ENCODE measurements at regions not wholly inside any gene's neighbourhood (a gene's known extent, or its start where the extent isn't known, plus 50 kb on each side); places are given as distances from the start of the nearest gene placed in this dataset.

- no peak for DNase-seq (ENCODE audit: low read depth)
These were observed 117.0 kb downstream of the ANKRD60 start for GRCh38 chr20:58111310-58112016.

GRCh38 chr20:58109918-58110635 lies 118.4 kb downstream of the ANKRD60 start:
- DNase-seq (ENCODE audit: low read depth), result no peak

- no peak for DNase-seq (ENCODE audit: low read depth)
These were observed 119.2 kb downstream of the ANKRD60 start for GRCh38 chr20:58109126-58109880.

GRCh38 chr20:58107533-58107932 lies 120.9 kb downstream of the ANKRD60 start:
- DNase-seq (ENCODE audit: low read depth), result no peak

GRCh38 chr20:58106143-58106750 lies 122.2 kb downstream of the ANKRD60 start:
- no peak for DNase-seq (ENCODE audit: low read depth)

GRCh38 chr20:58103961-58104360 lies 124.5 kb downstream of the ANKRD60 start:
- DNase-seq (ENCODE audit: low read depth), result no peak

- DNase-seq (ENCODE audit: low read depth), result no peak
These were observed 124.9 kb downstream of the ANKRD60 start for GRCh38 chr20:58103517-58103904.

- DNase-seq (ENCODE audit: low read depth), result peak; percentile 4
These were observed 125.5 kb downstream of the ANKRD60 start for GRCh38 chr20:58102744-58103516.

GRCh38 chr20:58102261-58102660 lies 126.2 kb downstream of the ANKRD60 start:
- DNase-seq (ENCODE audit: low read depth), result no peak

- no peak for DNase-seq (ENCODE audit: low read depth)
These were observed 127.6 kb downstream of the ANKRD60 start for GRCh38 chr20:58100731-58101356.

GRCh38 chr20:58099956-58100730 lies 128.3 kb downstream of the ANKRD60 start:
- DNase-seq (ENCODE audit: low read depth), result no peak

GRCh38 chr20:58099291-58099935 lies 129.0 kb downstream of the ANKRD60 start:
- no peak for DNase-seq (ENCODE audit: low read depth)

GRCh38 chr20:58098571-58098970 lies 129.9 kb downstream of the ANKRD60 start:
- DNase-seq (ENCODE audit: low read depth), result no peak

- no peak for DNase-seq (ENCODE audit: low read depth)
These were observed 130.5 kb downstream of the ANKRD60 start for GRCh38 chr20:58097943-58098342.

GRCh38 chr20:58097429-58097828 lies 131.0 kb downstream of the ANKRD60 start:
- DNase-seq (ENCODE audit: low read depth), result no peak

GRCh38 chr20:58096880-58097423 lies 131.5 kb downstream of the ANKRD60 start:
- no peak for DNase-seq (ENCODE audit: low read depth)

- no peak for DNase-seq (ENCODE audit: low read depth)
These were observed 133.8 kb downstream of the ANKRD60 start for GRCh38 chr20:58094698-58095097.

GRCh38 chr20:58094160-58094559 lies 134.3 kb downstream of the ANKRD60 start:
- no peak for DNase-seq (ENCODE audit: low read depth)

GRCh38 chr20:58092871-58093270 lies 135.6 kb downstream of the ANKRD60 start:
- no peak for DNase-seq (ENCODE audit: low read depth)

GRCh38 chr20:58092353-58092752 lies 136.1 kb downstream of the ANKRD60 start:
- DNase-seq (ENCODE audit: low read depth), result no peak

All from stimulated activated CD8-positive, alpha-beta memory T cell treated with anti-CD3 and anti-CD28 coated beads, Interleukin-4, amount 100 ng/mL, for 24 hours (primary cell).